ENCODE measurements at regions not wholly inside any gene's neighbourhood (a gene's known extent, or its start where the extent isn't known, plus 50 kb on each side); places are given as distances from the start of the nearest gene placed in this dataset.

DNA sequence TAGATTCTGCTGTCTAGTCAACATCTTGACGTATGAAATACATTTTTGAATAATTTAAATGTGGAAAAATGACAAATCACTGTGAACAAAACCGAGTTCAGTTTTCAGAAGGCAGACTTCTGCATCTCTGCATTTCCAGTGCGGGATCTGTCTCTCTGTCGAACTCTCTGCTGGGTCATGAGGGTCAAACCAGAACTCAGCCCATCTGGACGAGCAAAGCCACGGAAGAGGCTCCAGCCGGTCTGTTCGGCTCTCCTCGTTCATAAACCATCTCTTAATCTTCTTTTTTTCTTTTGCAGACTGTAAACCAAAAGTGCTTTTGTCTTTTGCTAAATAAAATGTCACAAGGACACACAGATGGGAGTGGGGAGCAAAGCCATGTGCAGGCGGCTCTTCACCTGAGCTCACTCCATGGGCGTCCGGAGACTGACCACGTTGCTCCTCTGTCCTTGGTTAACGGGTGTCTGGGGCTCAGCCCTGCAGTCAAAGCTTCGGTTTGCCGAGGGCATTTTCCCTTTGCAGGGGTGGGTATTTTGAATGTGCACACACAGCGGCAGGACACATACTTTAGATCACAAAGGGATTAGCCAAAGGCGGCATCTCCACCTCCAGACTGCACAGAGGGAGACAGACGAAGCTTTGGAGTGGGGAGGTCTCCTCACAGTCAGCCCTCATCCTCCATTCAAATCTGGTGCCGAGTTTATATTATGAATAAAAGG is 737.9 kb upstream of the SALL3 start:
- no peak for TF ChIP-seq EP300 (IDR thresholded peaks at IDR 0.05; ENCODE audit: low read depth)
- TF ChIP-seq POLR2A (IDR thresholded peaks at IDR 0.05), result no peak
- no peak for TF ChIP-seq CTCF (IDR thresholded peaks at IDR 0.05)
- TF ChIP-seq POLR2AphosphoS5 (IDR thresholded peaks at IDR 0.05), result no peak
- Histone ChIP-seq H3K27ac (no peak overlapping the region), H3K36me3 (no peaks in the 10 kb centered on the region), H3K9me3 (no peaks in the 10 kb centered on the region), H3K4me3 (no peak overlapping the region), H3K4me1 (no peaks in the 10 kb centered on the region), H3K27me3 (no peaks in the 10 kb centered on the region)
- no peak for DNase-seq
- in situ Hi-C loops (cut with MboI; ENCODE audit: low pct_ligation_motif_present in 1 of 4, low pct_unique_long_range_greater_than_20kb in 1 of 4, low sequenced_read_pairs in 3 of 4) (no loop called here), intact Hi-C loops (cut with DNase I; ENCODE audit: low total_unique reads) (no loop called here)
- WGBS, 2 donors (ENCODE audit: low coverage in 1 of 2), result 45 to 52% methylated on average over 13 to 20 of the region's 20 CpGs

GRCh38 chr18:78242254-78242643 is 737.4 kb upstream of the SALL3 start:
- peak; percentile 11 for DNase-seq
- H3K27ac ChIP-seq, result no peak overlapping the region
- in situ Hi-C loops (cut with MboI; ENCODE audit: low pct_ligation_motif_present in 1 of 4, low pct_unique_long_range_greater_than_20kb in 1 of 4, low sequenced_read_pairs in 3 of 4), result no loop called here
- intact Hi-C loops (cut with DNase I; ENCODE audit: low total_unique reads), result no loop called here
- no peaks in the 10 kb centered on the region for H3K9me3 ChIP-seq
- no peaks in the 10 kb centered on the region for H3K4me1 ChIP-seq
- WGBS, 2 donors (ENCODE audit: low coverage in 1 of 2), result 43 to 50% methylated on average over 2 of the region's 2 CpGs
- no peaks in the 10 kb centered on the region for H3K36me3 ChIP-seq
- no peak overlapping the region for H3K4me3 ChIP-seq
- TF ChIP-seq CTCF (IDR thresholded peaks at IDR 0.05) (no peak), POLR2A (IDR thresholded peaks at IDR 0.05) (no peak), EP300 (IDR thresholded peaks at IDR 0.05; ENCODE audit: low read depth) (no peak), POLR2AphosphoS5 (IDR thresholded peaks at IDR 0.05) (no peak)
- H3K27me3 ChIP-seq, result no peaks in the 10 kb centered on the region

- TF ChIP-seq EP300 (IDR thresholded peaks at IDR 0.05; ENCODE audit: low read depth), result no peak
- TF ChIP-seq POLR2AphosphoS5 (IDR thresholded peaks at IDR 0.05), result no peak
- no peak for TF ChIP-seq POLR2A (IDR thresholded peaks at IDR 0.05)
- TF ChIP-seq CTCF (IDR thresholded peaks at IDR 0.05), result no peak
- in situ Hi-C loops (cut with MboI; ENCODE audit: low pct_ligation_motif_present in 1 of 4, low pct_unique_long_range_greater_than_20kb in 1 of 4, low sequenced_read_pairs in 3 of 4), result no loop called here
- H3K36me3 ChIP-seq, result no peaks in the 10 kb centered on the region
- no peak overlapping the region for H3K4me3 ChIP-seq
- no peaks in the 10 kb centered on the region for H3K27me3 ChIP-seq
- intact Hi-C loops (cut with DNase I; ENCODE audit: low total_unique reads), result no loop called here
- no peak overlapping the region for H3K27ac ChIP-seq
- H3K4me1 ChIP-seq, result no peaks in the 10 kb centered on the region
- 44 to 62% methylated on average over 11 to 12 of the region's 12 CpGs for WGBS, 2 donors (ENCODE audit: low coverage in 1 of 2)
- DNase-seq, result no peak
- H3K9me3 ChIP-seq, result no peaks in the 10 kb centered on the region
These were observed 736.8 kb upstream of the SALL3 start for GRCh38 chr18:78242806-78243205.

- no peaks in the 10 kb centered on the region for H3K36me3 ChIP-seq
- intact Hi-C loops (cut with DNase I; ENCODE audit: low total_unique reads) (no loop called here), in situ Hi-C loops (cut with MboI; ENCODE audit: low pct_ligation_motif_present in 1 of 4, low pct_unique_long_range_greater_than_20kb in 1 of 4, low sequenced_read_pairs in 3 of 4) (no loop called here)
- H3K4me1 ChIP-seq, result no peaks in the 10 kb centered on the region
- no peak for TF ChIP-seq POLR2A (IDR thresholded peaks at IDR 0.05)
- DNase-seq, result no peak
- no peaks in the 10 kb centered on the region for H3K9me3 ChIP-seq
- no peaks in the 10 kb centered on the region for H3K27me3 ChIP-seq
- H3K4me3 ChIP-seq, result no peak overlapping the region
- WGBS, 2 donors (ENCODE audit: low coverage in 1 of 2), result 74 to 80% methylated on average over 1 to 4 of the region's 4 CpGs
- H3K27ac ChIP-seq, result no peak overlapping the region
These were observed 734.8 kb upstream of the SALL3 start for GRCh38 chr18:78244779-78245178.

- in situ Hi-C loops (cut with MboI; ENCODE audit: low pct_ligation_motif_present in 1 of 4, low pct_unique_long_range_greater_than_20kb in 1 of 4, low sequenced_read_pairs in 3 of 4), result no loop called here
- Histone ChIP-seq H3K4me3 (no peak overlapping the region), H3K9me3 (no peaks in the 10 kb centered on the region), H3K27me3 (no peaks in the 10 kb centered on the region), H3K4me1 (no peaks in the 10 kb centered on the region), H3K36me3 (no peaks in the 10 kb centered on the region), H3K27ac (no peak overlapping the region)
- TF ChIP-seq EP300 (IDR thresholded peaks at IDR 0.05; ENCODE audit: low read depth) (no peak), CTCF (IDR thresholded peaks at IDR 0.05) (no peak), POLR2AphosphoS5 (IDR thresholded peaks at IDR 0.05) (no peak), POLR2A (IDR thresholded peaks at IDR 0.05) (no peak)
- DNase-seq, result no peak
- 90 to 97% methylated on average over 6 to 9 of the region's 9 CpGs for WGBS, 2 donors (ENCODE audit: low coverage in 1 of 2)
- intact Hi-C loops (cut with DNase I; ENCODE audit: low total_unique reads), result no loop called here
These were observed 734.2 kb upstream of the SALL3 start for GRCh38 chr18:78245451-78245850.
